GM03348 (cell line): ENCODE measurements at regions not wholly inside any gene's neighbourhood (a gene's known extent, or its start where the extent isn't known, plus 50 kb on each side); places are given as distances from the start of the nearest gene placed in this dataset.

ENCODE experiments used
- DNase-seq: peaks from one replicate; pipeline ENCODE4 v3.0.0; 2012; ENCODE audit warnings: low spot score

- no peak for DNase-seq
These were observed 792.0 kb downstream of the UQCRFS1 start for GRCh38 chr19:28420811-28421550.

GRCh38 chr19:28419312-28419711, 793.6 kb downstream of the UQCRFS1 start:
- no peak for DNase-seq

- DNase-seq = no peak
These were observed 795.6 kb downstream of the UQCRFS1 start for GRCh38 chr19:28417361-28417760.

- no peak for DNase-seq
These were observed 796.7 kb downstream of the UQCRFS1 start for GRCh38 chr19:28416245-28416644.

GRCh38 chr19:28414748-28415147, 798.2 kb downstream of the UQCRFS1 start:
- no peak for DNase-seq

- DNase-seq = no peak
These were observed 803.1 kb downstream of the UQCRFS1 start for GRCh38 chr19:28409859-28410258.

GRCh38 chr19:28406966-28407365, 806.0 kb downstream of the UQCRFS1 start:
- DNase-seq = no peak

- no peak for DNase-seq
These were observed 807.6 kb downstream of the UQCRFS1 start for GRCh38 chr19:28405346-28405742.

GRCh38 chr19:28404472-28404871, 808.5 kb downstream of the UQCRFS1 start:
- DNase-seq = no peak

- DNase-seq = no peak
These were observed 809.3 kb downstream of the UQCRFS1 start for GRCh38 chr19:28403690-28404089.

- no peak for DNase-seq
These were observed 810.2 kb downstream of the UQCRFS1 start for GRCh38 chr19:28402701-28403290.

- no peak for DNase-seq
These were observed 811.1 kb downstream of the UQCRFS1 start for GRCh38 chr19:28401739-28402424.

GRCh38 chr19:28400953-28401671, 811.8 kb downstream of the UQCRFS1 start:
- DNase-seq = no peak

GRCh38 chr19:28399187-28399586, 813.8 kb downstream of the UQCRFS1 start:
- DNase-seq = no peak

- no peak for DNase-seq
These were observed 815.2 kb downstream of the UQCRFS1 start for GRCh38 chr19:28397800-28398199.

- DNase-seq = no peak
These were observed 815.6 kb downstream of the UQCRFS1 start for GRCh38 chr19:28397306-28397705.

GRCh38 chr19:28396287-28396831, 816.6 kb downstream of the UQCRFS1 start:
- no peak for DNase-seq

- no peak for DNase-seq
These were observed 818.2 kb downstream of the UQCRFS1 start for GRCh38 chr19:28394725-28395124.

GRCh38 chr19:28393574-28394336, 819.2 kb downstream of the UQCRFS1 start:
- DNase-seq = no peak

GRCh38 chr19:28388988-28389387, 824.0 kb downstream of the UQCRFS1 start:
- DNase-seq = no peak

- DNase-seq = no peak
These were observed 825.4 kb downstream of the UQCRFS1 start for GRCh38 chr19:28387507-28387906.

- DNase-seq = no peak
These were observed 826.5 kb downstream of the UQCRFS1 start for GRCh38 chr19:28386470-28386869.
